Activated CD4-positive, alpha-beta memory T cell treated with anti-CD3 and anti-CD28 coated beads for 36 hours (primary cell): ENCODE measurements at regions not wholly inside any gene's neighbourhood (a gene's known extent, or its start where the extent isn't known, plus 50 kb on each side); places are given as distances from the start of the nearest gene placed in this dataset.

Experiments used
- CTCF ChIA-PET: fragments of 350-600 bp; sonication (Branson Sonifier 250); formaldehyde crosslinking; loops from one replicate; lab custom pipeline; 2021; ENCODE audit warnings: antibody characterized with exemption, inconsistent platforms; lab: Charles Lee
- POLR2A ChIA-PET: fragments of 350-600 bp; sonication (Branson Sonifier 250); formaldehyde crosslinking; loops from one replicate; lab custom pipeline; 2021; ENCODE audit warnings: antibody characterized with exemption; lab: Charles Lee
- DNase-seq: peaks from one replicate; pipeline ENCODE4 v3.0.0-alpha.2; 2020
- H3K27ac Mint-ChIP-seq: one replicate; pipeline ENCODE4 v1.8.0; 2021; ENCODE audit warnings: mixed read lengths
- H3K27me3 Mint-ChIP-seq: one replicate; pipeline ENCODE4 v1.8.0; 2021; ENCODE audit warnings: mixed read lengths
- H3K36me3 Mint-ChIP-seq: one replicate; pipeline ENCODE4 v1.8.0; 2021; ENCODE audit warnings: mixed read lengths
- H3K4me1 Mint-ChIP-seq: one replicate; pipeline ENCODE4 v1.8.0; 2021; ENCODE audit warnings: low read depth, mixed read lengths
- H3K4me3 Mint-ChIP-seq: one replicate; pipeline ENCODE4 v1.8.0; 2021; ENCODE audit warnings: mild to moderate bottlenecking, mixed read lengths
- H3K9me3 Mint-ChIP-seq: one replicate; pipeline ENCODE4 v1.8.0; 2021; ENCODE audit warnings: mixed read lengths
- intact Hi-C: fragments of 100-400 bp; cut with micrococcal nuclease; formaldehyde crosslinking; loops from one replicate; pipeline ENCODE4 v1.15.1; 2023

- Mint-ChIP-seq H3K4me3 (no peak overlapping the region), H3K27me3 (no peaks in the 10 kb centered on the region), H3K4me1 (peaks cover 3% of the 10 kb centered on the region), H3K36me3 (no peaks in the 10 kb centered on the region), H3K9me3 (no peaks in the 10 kb centered on the region), H3K27ac (no peak overlapping the region)
- no peak for DNase-seq
- ChIA-PET POLR2A (no interaction called here), CTCF (interaction anchor here (1.2 kb wide), 1 partner anchor 61 kb away, joined by 4 read pairs; no protein-coding TSS in a partner anchor)
- intact Hi-C loops, result no loop called here
These were observed 59.2 kb downstream of the GADD45G start for GRCh38 chr9:89664010-89664409.

GRCh38 chr9:89664896-89665329 lies 60.1 kb downstream of the GADD45G start:
- intact Hi-C loops, result no loop called here

DNA sequence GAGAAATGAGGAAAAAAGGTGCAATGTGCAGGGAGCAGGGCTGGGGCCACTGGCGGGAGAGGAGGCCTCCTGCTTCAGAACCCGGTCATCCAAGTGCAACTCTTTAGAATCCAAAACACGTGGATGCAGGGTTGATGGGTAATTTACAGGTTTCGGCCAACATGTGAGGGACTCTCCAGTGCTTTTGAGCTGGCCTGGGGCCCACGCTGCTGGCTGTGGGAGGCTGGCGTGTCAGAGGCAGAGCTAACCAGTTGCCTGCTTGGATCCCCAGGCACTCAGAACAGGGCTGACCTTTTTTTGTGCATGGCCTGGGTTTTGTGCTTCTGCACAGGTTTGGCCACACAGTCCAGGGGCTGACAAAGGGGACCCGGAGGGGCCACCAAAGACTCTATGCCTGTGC lies 61.6 kb downstream of the GADD45G start:
- no peak overlapping the region for H3K27ac Mint-ChIP-seq
- no peaks in the 10 kb centered on the region for H3K9me3 Mint-ChIP-seq
- no peaks in the 10 kb centered on the region for H3K27me3 Mint-ChIP-seq
- ChIA-PET POLR2A (no interaction called here), CTCF (interaction anchor here (1.1 to 1.2 kb wide), 2 partner anchors 68 to 73 kb away, joined by 3 to 4 read pairs; no protein-coding TSS in a partner anchor)
- intact Hi-C loops, result no loop called here
- peaks cover 3% of the 10 kb centered on the region for H3K4me1 Mint-ChIP-seq
- no peaks in the 10 kb centered on the region for H3K36me3 Mint-ChIP-seq
- no peak for DNase-seq
- no peak overlapping the region for H3K4me3 Mint-ChIP-seq

More at GRCh38 chr9:89664896-89665329, 60.1 kb downstream of the GADD45G start:
- Mint-ChIP-seq H3K4me3 (no peak overlapping the region), H3K36me3 (no peaks in the 10 kb centered on the region), H3K4me1 (peaks cover 3% of the 10 kb centered on the region), H3K27ac (no peak overlapping the region), H3K9me3 (no peaks in the 10 kb centered on the region), H3K27me3 (no peaks in the 10 kb centered on the region)
- no peak for DNase-seq
- ChIA-PET CTCF (interaction anchor here (1.2 kb wide), 1 partner anchor 67 kb away, joined by 4 read pairs; no protein-coding TSS in a partner anchor), POLR2A (no interaction called here)

GRCh38 chr9:89666950-89667349 lies 62.1 kb downstream of the GADD45G start:
- CTCF ChIA-PET, result no interaction called here
- Mint-ChIP-seq H3K36me3 (no peaks in the 10 kb centered on the region), H3K27me3 (no peaks in the 10 kb centered on the region), H3K9me3 (no peaks in the 10 kb centered on the region), H3K4me1 (peaks cover 3% of the 10 kb centered on the region), H3K27ac (no peak overlapping the region), H3K4me3 (no peak overlapping the region)
- intact Hi-C loops, result no loop called here
- POLR2A ChIA-PET, result no interaction called here
- no peak for DNase-seq

GRCh38 chr9:89667726-89668125 lies 62.9 kb downstream of the GADD45G start:
- intact Hi-C loops, result no loop called here
- Mint-ChIP-seq H3K4me1 (peaks cover 3% of the 10 kb centered on the region), H3K4me3 (no peak overlapping the region), H3K27ac (no peak overlapping the region), H3K9me3 (no peaks in the 10 kb centered on the region), H3K27me3 (no peaks in the 10 kb centered on the region), H3K36me3 (no peaks in the 10 kb centered on the region)
- DNase-seq, result no peak
- ChIA-PET CTCF (no interaction called here), POLR2A (no interaction called here)

- intact Hi-C loops, result no loop called here
- Mint-ChIP-seq H3K36me3 (no peaks in the 10 kb centered on the region), H3K27ac (no peak overlapping the region), H3K9me3 (no peaks in the 10 kb centered on the region), H3K4me3 (no peak overlapping the region), H3K27me3 (no peaks in the 10 kb centered on the region), H3K4me1 (peaks cover 3% of the 10 kb centered on the region)
- ChIA-PET POLR2A (no interaction called here), CTCF (no interaction called here)
- DNase-seq, result no peak
These were observed 63.5 kb downstream of the GADD45G start for GRCh38 chr9:89668216-89668865.

DNA sequence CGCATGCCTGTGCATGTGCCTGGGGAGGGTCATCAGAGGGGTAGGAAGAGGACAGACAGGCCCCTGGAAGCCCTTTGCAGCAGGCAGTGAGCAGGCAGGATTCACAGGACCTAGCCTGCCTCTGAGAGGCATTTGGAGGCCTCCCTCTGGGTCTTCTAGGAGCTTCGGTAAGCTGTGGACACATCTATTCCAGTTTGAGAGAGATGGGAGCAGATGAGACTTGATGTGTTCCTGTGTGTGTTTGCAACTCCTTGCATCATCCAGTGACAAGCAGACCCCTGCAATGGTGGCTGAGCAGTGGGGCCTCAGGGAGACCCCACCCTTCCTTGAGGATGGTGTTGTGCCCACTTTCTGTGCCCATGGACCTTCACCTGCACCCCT lies 64.0 kb downstream of the GADD45G start:
- ChIA-PET POLR2A (no interaction called here), CTCF (no interaction called here)
- no peaks in the 10 kb centered on the region for H3K36me3 Mint-ChIP-seq
- H3K4me1 Mint-ChIP-seq, result peaks cover 3% of the 10 kb centered on the region
- H3K27me3 Mint-ChIP-seq, result no peaks in the 10 kb centered on the region
- no peaks in the 10 kb centered on the region for H3K9me3 Mint-ChIP-seq
- DNase-seq, result no peak
- H3K4me3 Mint-ChIP-seq, result no peak overlapping the region
- intact Hi-C loops, result no loop called here
- no peak overlapping the region for H3K27ac Mint-ChIP-seq

DNA sequence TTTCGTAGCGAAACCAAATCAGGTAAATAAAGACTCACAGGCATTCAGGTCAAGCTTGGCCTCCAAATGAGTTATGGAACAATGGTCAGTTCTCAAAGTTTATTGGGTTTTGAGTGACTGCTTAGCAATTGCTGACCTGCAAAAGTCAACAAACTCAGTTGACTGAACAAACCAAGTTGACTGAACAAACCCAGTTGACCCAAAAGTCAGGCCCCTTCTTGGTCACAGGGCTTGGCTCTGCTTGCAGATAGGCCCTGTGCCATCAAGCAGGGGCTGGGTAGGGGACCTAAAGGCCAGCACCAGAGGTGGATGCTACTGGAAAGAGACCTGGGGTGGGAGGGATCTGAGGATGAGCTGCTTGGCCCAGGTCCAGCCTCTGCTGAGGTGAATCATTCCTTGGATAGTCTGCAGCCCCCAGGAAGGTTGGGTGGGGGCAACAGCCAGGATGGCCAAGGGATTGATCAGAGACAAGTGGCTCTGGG lies 64.6 kb downstream of the GADD45G start:
- CTCF ChIA-PET, result no interaction called here
- no peaks in the 10 kb centered on the region for H3K9me3 Mint-ChIP-seq
- no peak overlapping the region for H3K27ac Mint-ChIP-seq
- peaks cover 3% of the 10 kb centered on the region for H3K4me1 Mint-ChIP-seq
- no peaks in the 10 kb centered on the region for H3K36me3 Mint-ChIP-seq
- POLR2A ChIA-PET, result no interaction called here
- no peak for DNase-seq
- H3K4me3 Mint-ChIP-seq, result no peak overlapping the region
- intact Hi-C loops, result no loop called here
- H3K27me3 Mint-ChIP-seq, result no peaks in the 10 kb centered on the region

GRCh38 chr9:89670114-89670513 lies 65.3 kb downstream of the GADD45G start:
- Mint-ChIP-seq H3K9me3 (no peaks in the 10 kb centered on the region), H3K36me3 (no peaks in the 10 kb centered on the region), H3K27me3 (no peaks in the 10 kb centered on the region), H3K4me3 (no peak overlapping the region), H3K27ac (no peak overlapping the region), H3K4me1 (peaks cover 3% of the 10 kb centered on the region)
- ChIA-PET CTCF (no interaction called here), POLR2A (no interaction called here)
- intact Hi-C loops, result no loop called here
- no peak for DNase-seq

GRCh38 chr9:89670801-89671434 lies 66.1 kb downstream of the GADD45G start:
- H3K36me3 Mint-ChIP-seq, result no peaks in the 10 kb centered on the region
- no peaks in the 10 kb centered on the region for H3K27me3 Mint-ChIP-seq
- H3K4me3 Mint-ChIP-seq, result no peak overlapping the region
- no peak for DNase-seq
- ChIA-PET POLR2A (no interaction called here), CTCF (no interaction called here)
- intact Hi-C loops, result no loop called here
- H3K9me3 Mint-ChIP-seq, result no peaks in the 10 kb centered on the region
- H3K4me1 Mint-ChIP-seq, result peaks cover 3% of the 10 kb centered on the region
- no peak overlapping the region for H3K27ac Mint-ChIP-seq

DNA sequence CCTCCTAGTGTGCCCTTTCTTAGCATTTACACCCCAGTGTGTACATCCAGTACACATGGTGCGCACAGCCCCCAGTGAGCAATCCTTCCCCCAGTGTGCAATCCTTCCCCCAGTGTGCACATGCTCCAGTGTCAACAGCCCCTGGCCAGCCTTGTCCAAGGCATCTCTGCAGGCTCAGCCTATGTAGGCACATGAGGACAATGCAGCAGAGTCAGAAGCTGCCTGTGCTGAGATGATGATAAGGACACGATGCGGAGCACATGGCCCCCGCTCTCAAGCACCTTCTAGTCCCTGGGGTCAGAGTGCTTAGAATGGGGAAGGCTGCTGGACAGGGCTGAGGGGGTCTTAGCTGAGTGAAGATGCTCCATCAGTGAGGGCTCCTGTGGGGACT lies 69.8 kb downstream of the GADD45G start:
- CTCF ChIA-PET, result no interaction called here
- Mint-ChIP-seq H3K36me3 (no peaks in the 10 kb centered on the region), H3K27me3 (no peaks in the 10 kb centered on the region), H3K4me1 (no peaks in the 10 kb centered on the region), H3K27ac (no peak overlapping the region), H3K4me3 (no peak overlapping the region), H3K9me3 (no peaks in the 10 kb centered on the region)
- POLR2A ChIA-PET, result no interaction called here
- DNase-seq, result no peak
- intact Hi-C loops, result no loop called here

- Mint-ChIP-seq H3K36me3 (no peaks in the 10 kb centered on the region), H3K27me3 (no peaks in the 10 kb centered on the region), H3K4me1 (no peaks in the 10 kb centered on the region), H3K4me3 (no peak overlapping the region), H3K27ac (no peak overlapping the region), H3K9me3 (no peaks in the 10 kb centered on the region)
- no peak for DNase-seq
- intact Hi-C loops, result no loop called here
- ChIA-PET CTCF (interaction anchor here (0.6 kb wide), 1 partner anchor 386 kb away, joined by 4 read pairs; no protein-coding TSS in a partner anchor), POLR2A (no interaction called here)
These were observed 70.4 kb downstream of the GADD45G start for GRCh38 chr9:89675058-89675742.
